WTC11 (cell line): ENCODE measurements at regions not wholly inside any gene's neighbourhood (a gene's known extent, or its start where the extent isn't known, plus 50 kb on each side); places are given as distances from the start of the nearest gene placed in this dataset.

Experiments
- ATAC-seq: fragments of 200-7000 bp; cut with Tn5 transposase; 2 replicates; pipeline ENCODE4 v1.10.0; 2021; ENCODE audit warnings: mild to moderate bottlenecking, moderate library complexity
- CTCF ChIA-PET: fragments of 300-600 bp; sonication (Branson Sonifier 250); formaldehyde crosslinking; loops from one replicate; lab custom pipeline; 2021; ENCODE audit warnings: antibody characterized with exemption; lab: Charles Lee
- POLR2A ChIA-PET: fragments of 350-600 bp; sonication (Branson Sonifier 250); formaldehyde crosslinking; loops from one replicate; lab custom pipeline; 2021; ENCODE audit warnings: antibody characterized with exemption; lab: Charles Lee
- DNase-seq: peaks from one replicate; pipeline ENCODE4 v3.0.0; 2021; ENCODE audit warnings: low spot score
- H3K27ac Mint-ChIP-seq: 2 replicates; pipeline ENCODE4 v1.8.0; 2021; ENCODE audit warnings: mixed read lengths
- H3K27me3 Mint-ChIP-seq: 2 replicates; pipeline ENCODE4 v1.8.0; 2021; ENCODE audit warnings: low read depth, mild to moderate bottlenecking, moderate library complexity, mixed read lengths
- H3K36me3 Mint-ChIP-seq: 2 replicates; pipeline ENCODE4 v1.8.0; 2021; ENCODE audit warnings: mixed read lengths
- H3K4me1 Mint-ChIP-seq: 2 replicates; pipeline ENCODE4 v1.8.0; 2022; ENCODE audit warnings: mixed read lengths
- H3K4me3 Mint-ChIP-seq: 2 replicates; pipeline ENCODE4 v1.8.0; 2021; ENCODE audit warnings: mild to moderate bottlenecking, moderate library complexity, mixed read lengths
- H3K9me3 Mint-ChIP-seq: 2 replicates; pipeline ENCODE4 v1.8.0; 2021; ENCODE audit warnings: mixed read lengths
- ARID4B ChIP-seq: sonication (generic); formaldehyde crosslinking; IDR thresholded peaks from 2 replicates; pipeline ENCODE4 v1.8.0; 2023; ENCODE audit warnings: missing genetic modification reagents, mild to moderate bottlenecking, borderline replicate concordance
- CDX4 ChIP-seq: fragments of 250-450 bp; sonication (Bioruptor Pico); IDR thresholded peaks from 2 replicates; pipeline ENCODE4 v1.9.0; 2021; ENCODE audit warnings: moderate library complexity, mild to moderate bottlenecking, inconsistent platforms, borderline replicate concordance
- CREB1 ChIP-seq: sonication (generic); formaldehyde crosslinking; IDR thresholded peaks from 2 replicates; pipeline ENCODE4 v1.8.0; 2023; ENCODE audit warnings: mild to moderate bottlenecking, missing genetic modification reagents
- ELF4 ChIP-seq: sonication (generic); formaldehyde crosslinking; IDR thresholded peaks from 2 replicates; pipeline ENCODE4 v1.8.1; 2022; ENCODE audit warnings: low read depth, mild to moderate bottlenecking, moderate library complexity, missing genetic modification reagents
- HMGA2 ChIP-seq: fragments of 250-450 bp; sonication (Bioruptor Pico); IDR thresholded peaks from 2 replicates; pipeline ENCODE4 v1.4.0; 2021; ENCODE audit warnings: mild to moderate bottlenecking, moderate library complexity
- IRF2 ChIP-seq: sonication (generic); formaldehyde crosslinking; IDR thresholded peaks from 2 replicates; pipeline ENCODE4 v1.8.0; 2022; ENCODE audit warnings: low read depth, missing genetic modification reagents, borderline replicate concordance
- NR2C2 ChIP-seq: sonication (generic); formaldehyde crosslinking; IDR thresholded peaks from 2 replicates; pipeline ENCODE4 v1.8.0; 2022; ENCODE audit warnings: mild to moderate bottlenecking, missing genetic modification reagents
- RORB ChIP-seq: fragments of 250-450 bp; sonication (Bioruptor Pico); IDR thresholded peaks from 2 replicates; pipeline ENCODE4 v1.9.0; 2021; ENCODE audit warnings: mild to moderate bottlenecking
- SMAD4 ChIP-seq: sonication (generic); formaldehyde crosslinking; IDR thresholded peaks from 2 replicates; pipeline ENCODE4 v1.8.0; 2022; ENCODE audit warnings: mild to moderate bottlenecking, missing genetic modification reagents
- TEAD1 ChIP-seq: sonication (generic); formaldehyde crosslinking; IDR thresholded peaks from 2 replicates; pipeline ENCODE4 v1.8.0; 2022; ENCODE audit warnings: mild to moderate bottlenecking, missing genetic modification reagents
- TEAD4 ChIP-seq: sonication (generic); formaldehyde crosslinking; IDR thresholded peaks from 2 replicates; pipeline ENCODE4 v1.8.0; 2022; ENCODE audit warnings: mild to moderate bottlenecking, missing genetic modification reagents
- USF1 ChIP-seq: sonication (generic); formaldehyde crosslinking; IDR thresholded peaks from 2 replicates; pipeline ENCODE4 v1.8.0; 2022; ENCODE audit warnings: mild to moderate bottlenecking, missing genetic modification reagents
- ZBTB21 ChIP-seq: sonication (generic); formaldehyde crosslinking; IDR thresholded peaks from 2 replicates; pipeline ENCODE4 v1.8.1; 2023; ENCODE audit warnings: mild to moderate bottlenecking, missing genetic modification reagents, borderline replicate concordance
- ZBTB43 ChIP-seq: sonication (generic); formaldehyde crosslinking; IDR thresholded peaks from 2 replicates; pipeline ENCODE4 v1.8.1; 2023; ENCODE audit warnings: mild to moderate bottlenecking, missing genetic modification reagents
- ZMAT4 ChIP-seq: fragments of 250-450 bp; sonication (Bioruptor Pico); IDR thresholded peaks from 2 replicates; pipeline ENCODE4 v1.9.0; 2021; ENCODE audit warnings: mild to moderate bottlenecking
- ZNF416 ChIP-seq: fragments of 250-450 bp; sonication (Bioruptor Pico); IDR thresholded peaks from 2 replicates; pipeline ENCODE4 v1.9.0; 2021; ENCODE audit warnings: mild to moderate bottlenecking, inconsistent platforms
- ZNF671 ChIP-seq: fragments of 250-450 bp; sonication (Bioruptor Pico); IDR thresholded peaks from 2 replicates; pipeline ENCODE4 v1.8.0; 2021; ENCODE audit warnings: mild to moderate bottlenecking
- TF ChIP-seq, protein P1 (sequence below): sonication (generic); formaldehyde crosslinking; IDR thresholded peaks from 2 replicates; pipeline ENCODE4 v1.8.0; 2022; ENCODE audit warnings: missing genetic modification reagents

DNA sequence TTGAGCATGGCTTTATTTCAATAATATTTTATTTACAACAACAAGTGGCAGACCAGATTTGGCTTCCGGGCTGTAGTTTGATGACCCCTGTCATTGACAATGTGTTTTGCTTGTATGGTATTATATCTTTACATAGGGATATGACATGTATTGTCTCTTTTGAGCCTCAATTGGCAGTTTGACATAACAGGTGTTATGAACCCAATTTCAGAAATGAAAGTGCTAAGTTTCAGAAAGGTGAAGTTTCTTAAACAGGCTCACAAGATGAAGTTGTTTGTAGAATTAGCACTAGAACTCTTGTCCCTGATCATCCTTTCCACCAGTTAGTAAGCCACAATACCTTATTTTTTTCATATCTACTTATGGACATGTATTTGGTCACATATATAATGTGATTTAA, 303.0 kb upstream of the GRIA1 start (continued):
- TF ChIP-seq, protein P1, sequence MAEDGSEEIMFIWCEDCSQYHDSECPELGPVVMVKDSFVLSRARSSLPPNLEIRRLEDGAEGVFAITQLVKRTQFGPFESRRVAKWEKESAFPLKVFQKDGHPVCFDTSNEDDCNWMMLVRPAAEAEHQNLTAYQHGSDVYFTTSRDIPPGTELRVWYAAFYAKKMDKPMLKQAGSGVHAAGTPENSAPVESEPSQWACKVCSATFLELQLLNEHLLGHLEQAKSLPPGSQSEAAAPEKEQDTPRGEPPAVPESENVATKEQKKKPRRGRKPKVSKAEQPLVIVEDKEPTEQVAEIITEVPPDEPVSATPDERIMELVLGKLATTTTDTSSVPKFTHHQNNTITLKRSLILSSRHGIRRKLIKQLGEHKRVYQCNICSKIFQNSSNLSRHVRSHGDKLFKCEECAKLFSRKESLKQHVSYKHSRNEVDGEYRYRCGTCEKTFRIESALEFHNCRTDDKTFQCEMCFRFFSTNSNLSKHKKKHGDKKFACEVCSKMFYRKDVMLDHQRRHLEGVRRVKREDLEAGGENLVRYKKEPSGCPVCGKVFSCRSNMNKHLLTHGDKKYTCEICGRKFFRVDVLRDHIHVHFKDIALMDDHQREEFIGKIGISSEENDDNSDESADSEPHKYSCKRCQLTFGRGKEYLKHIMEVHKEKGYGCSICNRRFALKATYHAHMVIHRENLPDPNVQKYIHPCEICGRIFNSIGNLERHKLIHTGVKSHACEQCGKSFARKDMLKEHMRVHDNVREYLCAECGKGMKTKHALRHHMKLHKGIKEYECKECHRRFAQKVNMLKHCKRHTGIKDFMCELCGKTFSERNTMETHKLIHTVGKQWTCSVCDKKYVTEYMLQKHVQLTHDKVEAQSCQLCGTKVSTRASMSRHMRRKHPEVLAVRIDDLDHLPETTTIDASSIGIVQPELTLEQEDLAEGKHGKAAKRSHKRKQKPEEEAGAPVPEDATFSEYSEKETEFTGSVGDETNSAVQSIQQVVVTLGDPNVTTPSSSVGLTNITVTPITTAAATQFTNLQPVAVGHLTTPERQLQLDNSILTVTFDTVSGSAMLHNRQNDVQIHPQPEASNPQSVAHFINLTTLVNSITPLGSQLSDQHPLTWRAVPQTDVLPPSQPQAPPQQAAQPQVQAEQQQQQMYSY (CRISPR knock-in tag): no peak

DNA sequence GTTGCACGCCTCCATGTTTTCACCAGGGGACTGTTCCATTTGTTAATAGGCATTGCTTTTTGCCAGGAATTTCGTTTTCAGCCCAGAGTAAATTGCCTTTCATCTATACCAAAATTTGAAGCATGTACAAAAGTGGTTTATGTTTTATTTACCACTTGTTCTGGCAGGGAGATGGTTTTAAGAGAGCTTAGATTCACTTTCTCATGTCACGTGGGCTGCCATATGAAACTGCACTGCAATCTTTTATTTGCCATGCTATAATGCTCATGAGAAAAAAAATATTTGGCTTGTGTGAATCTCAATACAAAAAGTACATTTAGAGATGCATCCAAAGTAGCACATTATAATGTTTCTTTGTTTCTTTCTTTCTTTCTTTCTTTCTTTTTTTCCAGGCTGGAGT, 284.1 kb upstream of the GRIA1 start:
- DNase-seq (no peak), ATAC-seq (no peak)
- ChIA-PET POLR2A (interaction anchor here (0.6 kb wide), 1 partner anchor 49 kb away, joined by 3 read pairs; no protein-coding TSS in a partner anchor), CTCF (no interaction called here)
- no peak overlapping the region for H3K4me3 Mint-ChIP-seq
- H3K27me3 Mint-ChIP-seq: no peaks in the 10 kb centered on the region
- no peak overlapping the region for H3K27ac Mint-ChIP-seq
- TF ChIP-seq ZNF416 (CRISPR knock-in tag) (no peak), SMAD4 (CRISPR knock-in tag) (no peak), CDX4 (CRISPR knock-in tag) (no peak), ZBTB21 (CRISPR knock-in tag) (no peak)
- H3K4me1 Mint-ChIP-seq: peaks cover 12% of the 10 kb centered on the region
- H3K36me3 Mint-ChIP-seq: no peaks in the 10 kb centered on the region
- H3K9me3 Mint-ChIP-seq: 0 out of 2 replicates have a peak, but pooled peaks cover 3% of the 10 kb centered on the region

DNA sequence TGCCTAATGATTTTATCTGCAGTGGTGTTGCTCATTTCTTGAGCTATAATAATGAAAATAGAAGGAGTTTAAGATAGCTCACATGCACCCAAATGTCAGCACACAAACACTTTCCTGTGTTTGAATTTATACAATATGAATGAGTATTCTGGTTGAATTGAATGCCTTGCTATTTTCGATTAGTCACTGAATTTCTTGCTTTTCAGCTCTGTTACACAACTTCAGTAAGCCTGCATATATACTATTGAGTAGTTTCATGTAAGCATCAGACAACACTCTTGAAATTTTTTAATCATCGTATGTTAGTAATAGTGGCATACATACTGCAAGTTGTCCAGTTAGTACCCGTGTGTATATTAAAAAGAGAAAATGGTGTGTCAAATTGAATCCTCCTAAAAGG, 281.5 kb upstream of the GRIA1 start:
- CTCF ChIA-PET: no interaction called here
- no peak overlapping the region for H3K27ac Mint-ChIP-seq

DNA sequence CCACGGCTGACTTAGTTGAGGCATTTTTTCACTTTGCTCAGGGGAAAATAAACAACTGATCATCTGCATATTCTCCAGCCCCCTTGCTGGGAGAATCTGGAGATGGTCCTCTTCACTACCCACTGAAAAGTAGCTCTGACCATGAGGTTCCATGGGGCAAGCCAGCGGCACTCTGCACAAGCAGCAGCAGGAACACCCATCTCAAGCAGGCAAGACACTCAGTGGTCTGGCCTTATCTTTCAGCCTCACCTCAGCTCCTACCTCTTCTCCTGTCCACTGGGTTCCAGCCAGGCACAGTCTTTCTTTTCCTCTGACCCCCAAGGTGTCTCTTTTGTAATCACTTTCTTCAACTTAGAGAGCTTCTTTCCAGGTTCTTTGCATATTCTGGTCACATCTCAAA, 280.8 kb upstream of the GRIA1 start:
- ChIA-PET POLR2A (no interaction called here), CTCF (no interaction called here)
- Mint-ChIP-seq H3K9me3 (no peaks in the 10 kb centered on the region), H3K4me1 (peaks cover 13% of the 10 kb centered on the region), H3K27me3 (no peaks in the 10 kb centered on the region), H3K36me3 (no peaks in the 10 kb centered on the region), H3K4me3 (no peak overlapping the region), H3K27ac (no peak overlapping the region)
- ATAC-seq: no peak
- no peak for DNase-seq
- TF ChIP-seq NR2C2 (CRISPR knock-in tag) (no peak), ELF4 (CRISPR knock-in tag) (no peak), ARID4B (no peak), IRF2 (CRISPR knock-in tag) (no peak), TEAD1 (CRISPR knock-in tag) (no peak), HMGA2 (CRISPR knock-in tag) (no peak), RORB (no peak)

More for the DNA sequence above, 281.5 kb upstream of the GRIA1 start:
- Mint-ChIP-seq H3K9me3 (no peaks in the 10 kb centered on the region), H3K36me3 (no peaks in the 10 kb centered on the region), H3K4me3 (no peak overlapping the region), H3K27me3 (no peaks in the 10 kb centered on the region), H3K4me1 (peaks cover 13% of the 10 kb centered on the region)
- no peak for ATAC-seq
- no peak for DNase-seq
- TF ChIP-seq ZBTB43 (no peak), USF1 (no peak), TEAD4 (no peak), CREB1 (no peak), ZMAT4 (no peak), ZNF671 (CRISPR knock-in tag) (no peak)
- POLR2A ChIA-PET: no interaction called here
